ENCODE measurements at regions not wholly inside any gene's neighbourhood (a gene's known extent, or its start where the extent isn't known, plus 50 kb on each side); places are given as distances from the start of the nearest gene placed in this dataset.

- Histone ChIP-seq H3K9ac (ENCODE audit: low read depth in 1 of 2, low read length in 2 of 2) (no peak overlapping the region), H3K27ac (ENCODE audit: low read depth in 1 of 2, low read length in 2 of 2) (no peak overlapping the region), H3K27me3 (ENCODE audit: control insufficient read depth in 4 of 4, insufficient read depth in 4 of 4, low read length in 3 of 4) (no peaks in the 10 kb centered on the region), H3K4me1 (ENCODE audit: control insufficient read depth in 4 of 4, insufficient read depth in 4 of 4, low read length in 3 of 4) (no peaks in the 10 kb centered on the region), H3K4me3 (ENCODE audit: low read depth in 1 of 3, low read length in 3 of 3) (no peak overlapping the region), H3K36me3 (ENCODE audit: control insufficient read depth in 4 of 4, insufficient read depth in 3 of 4, low read depth in 1 of 4, low read length in 3 of 4) (no peaks in the 10 kb centered on the region), H3K9me3 (ENCODE audit: control insufficient read depth in 4 of 4, low read length in 3 of 4) (peaks cover 0 to 3% (median 1%) of the 10 kb centered on the region in 4 donors)
- TF ChIP-seq SP1 (IDR thresholded peaks at IDR 0.05) (no peak), HNF4A (conservative IDR thresholded peaks at IDR 0.05) (no peak), ATF3 (IDR thresholded peaks at IDR 0.05) (no peak), RXRA (IDR thresholded peaks at IDR 0.05) (no peak), REST (IDR thresholded peaks at IDR 0.05) (no peak), HNF4G (IDR thresholded peaks at IDR 0.05) (no peak), EGR1 (IDR thresholded peaks at IDR 0.05; ENCODE audit: low read depth in 2 of 2) (no peak), FOXA2 (IDR thresholded peaks at IDR 0.05) (no peak)
- 65% methylated on average over 4 of the region's 4 CpGs for WGBS
- no peak for DNase-seq (ENCODE audit: low spot score)
Observed at GRCh38 chr3:182104881-182105280, 393.2 kb downstream of the SOX2 start.

GRCh38 chr3:182105875-182106274, 394.1 kb downstream of the SOX2 start:
- Histone ChIP-seq H3K27ac (ENCODE audit: low read depth in 1 of 2, low read length in 2 of 2) (no peak overlapping the region), H3K27me3 (ENCODE audit: control insufficient read depth in 4 of 4, insufficient read depth in 4 of 4, low read length in 3 of 4) (no peaks in the 10 kb centered on the region), H3K4me1 (ENCODE audit: control insufficient read depth in 4 of 4, insufficient read depth in 4 of 4, low read length in 3 of 4) (no peaks in the 10 kb centered on the region), H3K36me3 (ENCODE audit: control insufficient read depth in 4 of 4, insufficient read depth in 3 of 4, low read depth in 1 of 4, low read length in 3 of 4) (no peaks in the 10 kb centered on the region), H3K9me3 (ENCODE audit: control insufficient read depth in 4 of 4, low read length in 3 of 4) (peaks cover 0 to 4% (median 2%) of the 10 kb centered on the region in 4 donors), H3K4me3 (ENCODE audit: low read depth in 1 of 3, low read length in 3 of 3) (no peak overlapping the region), H3K9ac (ENCODE audit: low read depth in 1 of 2, low read length in 2 of 2) (no peak overlapping the region)
- no peak for TF ChIP-seq EGR1 (IDR thresholded peaks at IDR 0.05; ENCODE audit: low read depth in 2 of 2)
- no peak for TF ChIP-seq FOXA1 (IDR thresholded peaks at IDR 0.05)
- TF ChIP-seq JUND (IDR thresholded peaks at IDR 0.05) = no peak
- no peak for TF ChIP-seq NR2F2 (IDR thresholded peaks at IDR 0.05)
- no peak for TF ChIP-seq RAD21 (IDR thresholded peaks at IDR 0.05)
- no peak for TF ChIP-seq GABPA (IDR thresholded peaks at IDR 0.05 in 1 of 2, conservative IDR thresholded peaks at IDR 0.05 in 1 of 2)
- TF ChIP-seq RXRA (IDR thresholded peaks at IDR 0.05) = no peak
- no peak for TF ChIP-seq YY1 (IDR thresholded peaks at IDR 0.05)
- TF ChIP-seq SP1 (IDR thresholded peaks at IDR 0.05) = no peak
- no peak for TF ChIP-seq ZBTB33 (IDR thresholded peaks at IDR 0.05)
- no peak for TF ChIP-seq MAX (IDR thresholded peaks at IDR 0.05)
- no peak for TF ChIP-seq HNF4A (conservative IDR thresholded peaks at IDR 0.05)
- TF ChIP-seq ATF3 (IDR thresholded peaks at IDR 0.05) = no peak
- TF ChIP-seq CTCF (IDR thresholded peaks at IDR 0.05; ENCODE audit: low read depth, low read length, missing input control) = no peak
- no peak for TF ChIP-seq TAF1 (conservative IDR thresholded peaks at IDR 0.05)
- TF ChIP-seq HNF4G (IDR thresholded peaks at IDR 0.05) = no peak
- no peak for TF ChIP-seq FOXA2 (IDR thresholded peaks at IDR 0.05)
- TF ChIP-seq REST (IDR thresholded peaks at IDR 0.05) = no peak
- 92% methylated on average over 4 of the region's 4 CpGs for WGBS
- no peak for DNase-seq (ENCODE audit: low spot score)
